Nephron (organoid): ENCODE measurements at regions not wholly inside any gene's neighbourhood (a gene's known extent, or its start where the extent isn't known, plus 50 kb on each side); places are given as distances from the start of the nearest gene placed in this dataset.

ENCODE experiments used
- H3K27ac Mint-ChIP-seq, 3 experiments: 2 replicates each; pipeline ENCODE4 v1.8.0; 2020; ENCODE audit warnings: mixed read lengths in 3 of 3, mild to moderate bottlenecking in 2 of 3, moderate library complexity in 1 of 3
- H3K27me3 Mint-ChIP-seq: 2 replicates; pipeline ENCODE4 v1.8.0; 2021; ENCODE audit warnings: low read depth, mild to moderate bottlenecking, moderate library complexity, mixed read lengths
- H3K36me3 Mint-ChIP-seq: 2 replicates; pipeline ENCODE4 v1.8.0; 2020; ENCODE audit warnings: low read depth, mixed read lengths
- H3K4me1 Mint-ChIP-seq: 2 replicates; pipeline ENCODE4 v1.8.0; 2020; ENCODE audit warnings: mixed read lengths
- H3K4me3 Mint-ChIP-seq, 3 experiments: 2 replicates each; pipeline ENCODE4 v1.8.0; 2020; ENCODE audit warnings: mild to moderate bottlenecking in 3 of 3, mixed read lengths in 3 of 3, moderate library complexity in 2 of 3
- H3K9me3 Mint-ChIP-seq: 2 replicates; pipeline ENCODE4 v1.8.0; 2020; ENCODE audit warnings: mixed read lengths
- CTCF ChIP-seq, 3 experiments: fragments of 200-600 bp; sonication (generic); IDR thresholded peaks; one replicate each; pipeline ENCODE4 v1.5.0; 2021; ENCODE audit warnings: antibody characterized with exemption in 3 of 3; ENCODE audit not compliant: unreplicated experiment in 3 of 3

- no peaks in the 10 kb centered on the region for H3K9me3 Mint-ChIP-seq
- H3K27ac Mint-ChIP-seq, result no peak overlapping the region
- H3K36me3 Mint-ChIP-seq, result no peaks in the 10 kb centered on the region
- H3K4me3 Mint-ChIP-seq, result no peak overlapping the region
- no peaks in the 10 kb centered on the region for H3K27me3 Mint-ChIP-seq
- H3K4me1 Mint-ChIP-seq, result peaks cover 6% of the 10 kb centered on the region
- TF ChIP-seq CTCF (IDR thresholded peaks at IDR 0.05; ENCODE audit: unreplicated experiment in 3 of 3), result no peak
Measured at GRCh38 chr16:75947626-75948239, 221.4 kb upstream of the CPHXL start.

- Mint-ChIP-seq H3K36me3 (no peaks in the 10 kb centered on the region), H3K27me3 (no peaks in the 10 kb centered on the region), H3K4me1 (peaks cover 1% of the 10 kb centered on the region), H3K27ac (no peak overlapping the region), H3K4me3 (no peak overlapping the region), H3K9me3 (no peaks in the 10 kb centered on the region)
- TF ChIP-seq CTCF (IDR thresholded peaks at IDR 0.05; ENCODE audit: unreplicated experiment in 3 of 3), result no peak
Measured at GRCh38 chr16:75948441-75948840, 222.2 kb upstream of the CPHXL start.

GRCh38 chr16:75948886-75949285, 222.6 kb upstream of the CPHXL start:
- H3K4me3 Mint-ChIP-seq, result no peak overlapping the region
- H3K36me3 Mint-ChIP-seq, result no peaks in the 10 kb centered on the region
- no peak for TF ChIP-seq CTCF (IDR thresholded peaks at IDR 0.05; ENCODE audit: unreplicated experiment in 3 of 3)
- H3K27me3 Mint-ChIP-seq, result no peaks in the 10 kb centered on the region
- no peak overlapping the region for H3K27ac Mint-ChIP-seq
- no peaks in the 10 kb centered on the region for H3K4me1 Mint-ChIP-seq
- no peaks in the 10 kb centered on the region for H3K9me3 Mint-ChIP-seq

- Mint-ChIP-seq H3K4me1 (no peaks in the 10 kb centered on the region), H3K36me3 (no peaks in the 10 kb centered on the region), H3K27me3 (no peaks in the 10 kb centered on the region), H3K27ac (no peak overlapping the region), H3K9me3 (no peaks in the 10 kb centered on the region), H3K4me3 (no peak overlapping the region)
- no peak for TF ChIP-seq CTCF (IDR thresholded peaks at IDR 0.05; ENCODE audit: unreplicated experiment in 3 of 3)
Measured at GRCh38 chr16:75952124-75952523, 225.8 kb upstream of the CPHXL start.

- Mint-ChIP-seq H3K27me3 (no peaks in the 10 kb centered on the region), H3K36me3 (no peaks in the 10 kb centered on the region), H3K9me3 (no peaks in the 10 kb centered on the region), H3K27ac (no peak overlapping the region), H3K4me1 (no peaks in the 10 kb centered on the region), H3K4me3 (no peak overlapping the region)
- TF ChIP-seq CTCF (IDR thresholded peaks at IDR 0.05; ENCODE audit: unreplicated experiment in 3 of 3), result no peak
Measured at GRCh38 chr16:75957870-75958269, 231.6 kb upstream of the CPHXL start.
